NCI-H2196 (cell line): ENCODE measurements at regions not wholly inside any gene's neighbourhood (a gene's known extent, or its start where the extent isn't known, plus 50 kb on each side); places are given as distances from the start of the nearest gene placed in this dataset.

Experiments
- DNase-seq: peaks from one replicate; lab custom pipeline; 2025; ENCODE audit not compliant: unreplicated experiment; lab: John Stamatoyannopoulos, UW

DNA sequence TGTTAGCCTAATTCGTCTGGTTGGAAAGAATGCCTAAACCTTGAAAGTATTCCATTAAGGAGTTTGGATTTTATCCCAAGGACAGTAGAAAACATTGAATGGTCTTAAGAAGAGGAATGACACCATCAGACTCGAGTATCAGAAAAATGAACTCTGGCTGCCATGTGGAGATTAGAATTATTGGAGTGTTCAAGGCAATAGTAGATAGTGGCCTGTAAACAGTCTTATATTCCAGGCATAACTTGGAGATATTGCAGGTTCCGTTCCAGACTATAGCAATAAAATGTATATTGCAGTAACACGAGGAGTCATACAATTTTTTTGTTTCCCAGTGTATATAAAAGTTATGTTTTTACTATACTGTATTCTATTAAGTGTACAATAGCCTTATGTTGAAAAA, 130.9 kb downstream of the GDAP2 start:
- DNase-seq, result no peak

DNA sequence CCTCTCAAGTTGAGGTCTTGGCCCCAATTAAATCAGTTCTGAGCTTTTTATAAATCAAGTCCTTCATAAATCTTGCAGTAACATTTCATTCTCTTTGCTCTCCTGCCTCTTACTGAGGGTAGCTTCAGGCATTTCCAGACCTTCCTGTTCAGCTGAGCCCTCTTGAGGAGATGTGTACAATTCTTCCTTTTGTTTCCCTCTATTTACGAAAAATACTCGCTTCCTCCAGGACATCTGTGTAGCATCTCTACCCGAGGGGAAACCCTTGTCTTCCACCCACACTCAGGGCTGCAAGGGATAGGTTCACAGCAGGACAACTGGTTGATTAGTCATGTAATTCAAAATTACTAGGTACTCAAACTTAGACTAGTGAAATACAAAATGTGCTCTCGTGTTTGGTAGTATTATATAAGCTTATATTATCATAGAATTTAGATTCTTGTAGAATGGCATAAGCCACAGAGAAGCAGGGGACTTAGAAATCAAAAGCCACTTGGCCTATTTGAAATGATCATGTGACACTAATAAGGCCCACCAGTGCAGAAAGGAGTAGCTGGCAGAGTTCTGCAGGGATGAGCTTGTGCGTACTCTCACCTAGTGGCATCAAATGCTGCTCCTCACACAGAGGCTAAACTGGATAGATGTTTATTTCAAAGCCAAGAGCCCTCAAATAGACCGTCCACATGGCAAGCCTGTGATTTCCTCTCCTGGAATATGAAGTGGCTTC, 126.7 kb downstream of the GDAP2 start:
- DNase-seq, result no peak

- DNase-seq, result no peak
These were observed 126.1 kb downstream of the GDAP2 start for GRCh38 chr1:117803318-117803717.

DNA sequence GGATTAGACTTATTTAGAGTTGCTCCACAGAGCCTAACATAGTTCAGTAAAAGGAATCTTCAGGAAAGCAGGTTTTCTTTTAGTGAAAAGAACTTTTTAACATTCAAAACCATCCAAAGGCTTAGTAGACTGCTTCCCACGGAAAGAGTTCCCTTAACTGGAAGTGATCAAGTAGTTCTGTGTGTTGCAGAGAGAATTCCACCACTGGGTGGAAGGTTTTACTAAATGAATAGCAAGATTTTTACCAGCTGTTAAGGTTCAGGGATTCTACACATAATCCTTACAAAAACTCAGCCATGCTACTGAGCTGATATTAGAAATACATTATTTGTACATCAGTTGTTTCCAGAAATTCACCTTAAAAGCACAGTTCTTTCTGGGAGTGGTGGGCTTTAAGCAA, 119.7 kb downstream of the GDAP2 start:
- DNase-seq, result no peak

DNA sequence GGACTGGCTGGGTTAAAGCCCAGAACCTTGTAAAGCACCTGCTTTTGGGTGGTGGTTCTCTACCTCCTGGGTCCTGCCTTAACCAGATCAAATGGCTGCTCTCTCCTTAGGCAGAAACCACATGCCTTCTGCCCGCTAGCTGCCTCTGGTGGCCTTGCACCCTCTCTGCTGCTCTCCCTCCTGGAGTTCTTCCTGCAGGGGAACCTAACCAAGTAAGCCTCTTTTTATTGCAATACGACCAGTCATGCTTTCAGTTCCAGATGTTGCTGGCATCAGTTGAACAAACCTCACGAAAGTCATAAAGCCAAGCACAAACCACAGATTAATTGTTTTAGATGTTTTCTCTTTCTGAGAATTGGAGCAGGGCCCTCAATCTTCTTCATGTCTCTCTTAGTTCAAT, 118.9 kb downstream of the GDAP2 start:
- DNase-seq, result no peak

- no peak for DNase-seq
These were observed 116.4 kb downstream of the GDAP2 start for GRCh38 chr1:117812869-117813511.
